ENCODE measurements at regions not wholly inside any gene's neighbourhood (a gene's known extent, or its start where the extent isn't known, plus 50 kb on each side); places are given as distances from the start of the nearest gene placed in this dataset.

DNA sequence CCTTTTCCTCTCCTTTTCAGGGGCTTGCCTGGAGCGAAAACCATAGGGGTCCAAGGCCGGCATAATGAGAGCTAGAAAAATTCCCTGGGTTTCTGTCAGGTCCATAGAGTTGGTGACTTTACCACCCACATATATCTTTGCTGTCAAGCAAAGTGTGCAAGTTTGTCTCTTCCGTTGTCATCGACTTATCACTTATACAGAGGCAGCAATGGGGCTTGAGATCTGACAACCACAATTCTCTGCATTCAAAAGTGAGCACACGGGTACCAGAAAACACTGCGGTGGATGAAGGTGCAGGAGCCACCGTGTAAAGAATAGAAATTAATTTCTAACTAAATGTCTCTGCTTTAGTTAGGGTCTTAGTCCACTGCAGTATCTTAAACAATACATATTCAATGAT lies 162.3 kb downstream of the DAD1 start:
- intact Hi-C loops (cut with micrococcal nuclease; ENCODE audit: unreplicated experiment) = loop anchor here (5.0 kb wide), 1 partner anchor 46 kb away; no protein-coding TSS in a partner anchor

DNA sequence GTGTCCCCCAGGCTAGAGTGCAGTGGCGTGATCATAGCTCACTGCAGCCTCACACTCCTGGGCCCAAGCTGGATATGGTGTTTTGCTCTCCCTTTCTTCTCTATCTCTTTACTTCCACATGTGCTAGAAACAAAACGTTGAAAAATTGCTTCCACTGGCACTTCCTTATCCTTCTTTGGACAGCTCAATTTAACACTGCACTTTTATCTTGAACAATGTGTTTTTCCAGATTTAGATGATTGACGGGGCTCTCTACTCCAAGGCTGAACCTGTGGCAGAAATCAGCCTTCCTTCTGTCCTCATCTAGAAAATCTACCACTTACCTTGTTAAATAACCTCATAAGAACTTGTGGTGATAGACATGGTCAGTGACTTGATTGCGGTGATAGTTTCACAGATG lies 165.1 kb downstream of the DAD1 start:
- Mint-ChIP-seq H3K9me3 (ENCODE audit: low read depth, unreplicated experiment) (no peaks in the 10 kb centered on the region), H3K27me3 (ENCODE audit: unreplicated experiment) (peaks cover 28% of the 10 kb centered on the region), H3K4me3 (ENCODE audit: low read depth, unreplicated experiment) (no peak overlapping the region), H3K4me1 (ENCODE audit: low read depth, unreplicated experiment) (peaks cover 16% of the 10 kb centered on the region), H3K27ac (ENCODE audit: unreplicated experiment) (no peak overlapping the region), H3K36me3 (ENCODE audit: insufficient read depth, unreplicated experiment) (no peaks in the 10 kb centered on the region)
- intact Hi-C loops (cut with micrococcal nuclease; ENCODE audit: unreplicated experiment) = no loop called here
- no peak for DNase-seq
- CTCF ChIA-PET = interaction anchor here (0.6 kb wide), 1 partner anchor 1940 kb away, joined by 3 read pairs; no protein-coding TSS in a partner anchor
- TF ChIP-seq, protein P1, sequence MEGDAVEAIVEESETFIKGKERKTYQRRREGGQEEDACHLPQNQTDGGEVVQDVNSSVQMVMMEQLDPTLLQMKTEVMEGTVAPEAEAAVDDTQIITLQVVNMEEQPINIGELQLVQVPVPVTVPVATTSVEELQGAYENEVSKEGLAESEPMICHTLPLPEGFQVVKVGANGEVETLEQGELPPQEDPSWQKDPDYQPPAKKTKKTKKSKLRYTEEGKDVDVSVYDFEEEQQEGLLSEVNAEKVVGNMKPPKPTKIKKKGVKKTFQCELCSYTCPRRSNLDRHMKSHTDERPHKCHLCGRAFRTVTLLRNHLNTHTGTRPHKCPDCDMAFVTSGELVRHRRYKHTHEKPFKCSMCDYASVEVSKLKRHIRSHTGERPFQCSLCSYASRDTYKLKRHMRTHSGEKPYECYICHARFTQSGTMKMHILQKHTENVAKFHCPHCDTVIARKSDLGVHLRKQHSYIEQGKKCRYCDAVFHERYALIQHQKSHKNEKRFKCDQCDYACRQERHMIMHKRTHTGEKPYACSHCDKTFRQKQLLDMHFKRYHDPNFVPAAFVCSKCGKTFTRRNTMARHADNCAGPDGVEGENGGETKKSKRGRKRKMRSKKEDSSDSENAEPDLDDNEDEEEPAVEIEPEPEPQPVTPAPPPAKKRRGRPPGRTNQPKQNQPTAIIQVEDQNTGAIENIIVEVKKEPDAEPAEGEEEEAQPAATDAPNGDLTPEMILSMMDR (IDR thresholded peaks at IDR 0.05; ENCODE audit: unreplicated experiment) = no peak
- BruUV-seq (replicated peaks) = no TSS peak

More for the DNA sequence above, 162.3 kb downstream of the DAD1 start:
- Mint-ChIP-seq H3K27me3 (ENCODE audit: unreplicated experiment) (peaks cover 28% of the 10 kb centered on the region), H3K27ac (ENCODE audit: unreplicated experiment) (no peak overlapping the region), H3K9me3 (ENCODE audit: low read depth, unreplicated experiment) (no peaks in the 10 kb centered on the region), H3K4me3 (ENCODE audit: low read depth, unreplicated experiment) (no peak overlapping the region), H3K4me1 (ENCODE audit: low read depth, unreplicated experiment) (peaks cover 26% of the 10 kb centered on the region), H3K36me3 (ENCODE audit: insufficient read depth, unreplicated experiment) (no peaks in the 10 kb centered on the region)
- no peak for DNase-seq
- TF ChIP-seq, protein P1 (IDR thresholded peaks at IDR 0.05; ENCODE audit: unreplicated experiment) = no peak
- CTCF ChIA-PET = no interaction called here
- BruUV-seq (replicated peaks) = no TSS peak

GRCh38 chr14:22422238-22422637 lies 166.8 kb downstream of the DAD1 start:
- no peak for DNase-seq
- Mint-ChIP-seq H3K4me3 (ENCODE audit: low read depth, unreplicated experiment) (no peak overlapping the region), H3K27ac (ENCODE audit: unreplicated experiment) (no peak overlapping the region), H3K36me3 (ENCODE audit: insufficient read depth, unreplicated experiment) (no peaks in the 10 kb centered on the region), H3K27me3 (ENCODE audit: unreplicated experiment) (peaks cover 28% of the 10 kb centered on the region), H3K9me3 (ENCODE audit: low read depth, unreplicated experiment) (no peaks in the 10 kb centered on the region), H3K4me1 (ENCODE audit: low read depth, unreplicated experiment) (no peaks in the 10 kb centered on the region)
- no TSS peak for BruUV-seq (replicated peaks)
- intact Hi-C loops (cut with micrococcal nuclease; ENCODE audit: unreplicated experiment) = no loop called here
- CTCF ChIA-PET = no interaction called here
- TF ChIP-seq, protein P1 (IDR thresholded peaks at IDR 0.05; ENCODE audit: unreplicated experiment) = no peak

GRCh38 chr14:22420598-22421186 lies 168.3 kb downstream of the DAD1 start:
- Mint-ChIP-seq H3K9me3 (ENCODE audit: low read depth, unreplicated experiment) (no peaks in the 10 kb centered on the region), H3K36me3 (ENCODE audit: insufficient read depth, unreplicated experiment) (no peaks in the 10 kb centered on the region), H3K4me3 (ENCODE audit: low read depth, unreplicated experiment) (no peak overlapping the region), H3K27me3 (ENCODE audit: unreplicated experiment) (peaks cover 32% of the 10 kb centered on the region), H3K4me1 (ENCODE audit: low read depth, unreplicated experiment) (no peaks in the 10 kb centered on the region), H3K27ac (ENCODE audit: unreplicated experiment) (no peak overlapping the region)
- DNase-seq = no peak
- TF ChIP-seq, protein P1 (IDR thresholded peaks at IDR 0.05; ENCODE audit: unreplicated experiment) = no peak
- intact Hi-C loops (cut with micrococcal nuclease; ENCODE audit: unreplicated experiment) = no loop called here
- no TSS peak for BruUV-seq (replicated peaks)
- CTCF ChIA-PET = interaction anchor here (0.8 to 1.3 kb wide), 2 partner anchors 24 to 51 kb away, joined by 3 to 7 read pairs; no protein-coding TSS in a partner anchor

All from Calu3 (cell line).